Neuronal stem cell (in vitro differentiated cells): ENCODE measurements at regions not wholly inside any gene's neighbourhood (a gene's known extent, or its start where the extent isn't known, plus 50 kb on each side); places are given as distances from the start of the nearest gene placed in this dataset.

Experiments
- DNase-seq: peaks from one replicate; pipeline ENCODE4 v3.0.0-alpha.2; 2013; ENCODE audit warnings: low spot score
- H2AFZ ChIP-seq: one replicate; pipeline ENCODE4 v1.6.1; 2013; ENCODE audit warnings: mild to moderate bottlenecking, low read length, inconsistent platforms
- H2AK5ac ChIP-seq: 2 replicates; pipeline ENCODE4 v1.6.1; 2013; ENCODE audit warnings: low read depth, mild to moderate bottlenecking, inconsistent platforms, low read length, moderate library complexity, mixed read lengths
- H2BK120ac ChIP-seq: 2 replicates; pipeline ENCODE4 v1.6.1; 2013; ENCODE audit warnings: low read depth, mild to moderate bottlenecking, inconsistent platforms, low read length, moderate library complexity, mixed read lengths
- H2BK12ac ChIP-seq: one replicate; pipeline ENCODE4 v1.6.1; 2013; ENCODE audit warnings: low read length, inconsistent platforms
- H2BK15ac ChIP-seq: 2 replicates; pipeline ENCODE4 v1.6.1; 2013; ENCODE audit warnings: mild to moderate bottlenecking, low read length, inconsistent platforms, mixed read lengths
- H2BK5ac ChIP-seq: one replicate; pipeline ENCODE4 v1.6.1; 2013; ENCODE audit warnings: inconsistent platforms, mild to moderate bottlenecking, low read length, moderate library complexity
- H3K14ac ChIP-seq: one replicate; pipeline ENCODE4 v1.6.1; 2013; ENCODE audit warnings: low read length, inconsistent platforms
- H3K18ac ChIP-seq: 2 replicates; pipeline ENCODE4 v1.6.1; 2013; ENCODE audit warnings: low read length, inconsistent platforms
- H3K23ac ChIP-seq: 2 replicates; pipeline ENCODE4 v1.6.1; 2013; ENCODE audit warnings: low read depth, mild to moderate bottlenecking, mixed read lengths, low read length, inconsistent platforms; ENCODE audit not compliant: poor library complexity
- H3K27ac ChIP-seq: replicated peaks from 3 replicates; pipeline ENCODE4 v1.5.1; 2013; ENCODE audit warnings: low read length, inconsistent platforms
- H3K27me3 ChIP-seq, 3 experiments: 2 replicates each; pipeline ENCODE4 v1.6.1; 2013; ENCODE audit warnings: low read length in 3 of 3, mild to moderate bottlenecking in 2 of 3, inconsistent platforms in 1 of 3, low read depth in 1 of 3, mixed read lengths in 1 of 3, moderate library complexity in 1 of 3; ENCODE audit not compliant: control insufficient read depth in 3 of 3, insufficient read depth in 3 of 3
- H3K36me3 ChIP-seq, 2 donors: replicated peaks in 1 of 2; 2 replicates each; pipeline ENCODE4 v1.6.1; 2013; ENCODE audit warnings: low read length in 2 of 2; ENCODE audit not compliant: control insufficient read depth in 2 of 2, insufficient read depth in 2 of 2
- H3K4ac ChIP-seq: 2 replicates; pipeline ENCODE4 v1.6.1; 2013; ENCODE audit warnings: inconsistent platforms, mild to moderate bottlenecking, low read length, moderate library complexity
- H3K4me1 ChIP-seq, 2 donors: 1 replicate in 1 of 2; 2 replicates in 1 of 2; pipeline ENCODE4 v1.6.1; 2013; ENCODE audit warnings: low read length in 2 of 2, low read depth in 1 of 2; ENCODE audit not compliant: control insufficient read depth in 2 of 2, insufficient read depth in 1 of 2
- H3K4me2 ChIP-seq: one replicate; pipeline ENCODE4 v1.6.1; 2013; ENCODE audit warnings: mild to moderate bottlenecking, low read length, inconsistent platforms; ENCODE audit not compliant: insufficient read depth, poor library complexity, severe bottlenecking
- H3K4me3 ChIP-seq, 2 donors: 2 replicates each; pipeline ENCODE4 v1.5.1; 2013; ENCODE audit warnings: low read length in 2 of 2, mild to moderate bottlenecking in 2 of 2, inconsistent platforms in 1 of 2, moderate library complexity in 1 of 2
- H3K79me1 ChIP-seq: one replicate; pipeline ENCODE4 v1.6.1; 2013; ENCODE audit warnings: low read depth, mild to moderate bottlenecking, inconsistent platforms, low read length, moderate library complexity
- H3K9ac ChIP-seq: one replicate; pipeline ENCODE4 v1.6.1; 2013; ENCODE audit warnings: mild to moderate bottlenecking, low read depth, low read length, inconsistent platforms; ENCODE audit not compliant: poor library complexity
- H3K9me3 ChIP-seq, 2 donors: replicated peaks in 1 of 2; 2 replicates each; pipeline versions ENCODE3 to v1.6.1; 2013; ENCODE audit warnings: low read length in 2 of 2, mild to moderate bottlenecking in 2 of 2, inconsistent platforms in 1 of 2, low read depth in 1 of 2, mixed read lengths in 1 of 2, moderate library complexity in 1 of 2; ENCODE audit not compliant: control insufficient read depth in 2 of 2, insufficient read depth in 1 of 2
- H4K8ac ChIP-seq: one replicate; pipeline ENCODE4 v1.6.1; 2013; ENCODE audit warnings: low read depth, mild to moderate bottlenecking, inconsistent platforms, low read length, moderate library complexity
- H4K91ac ChIP-seq: one replicate; pipeline ENCODE4 v1.6.1; 2013; ENCODE audit warnings: low read length, low read depth, mild to moderate bottlenecking, inconsistent platforms; ENCODE audit not compliant: poor library complexity
- WGBS, 2 donors: extraction: QIAGEN DNeasy Blood & Tissue Kit; methylation state at CpG; one replicate each; pipeline ENCODE4 v1.1.7; 2013; ENCODE audit warnings: missing lambda C conversion rate in 2 of 2, mixed read lengths in 1 of 2; ENCODE audit not compliant: insufficient read length in 2 of 2, insufficient replicate concordance in 1 of 2; ENCODE audit errors: extremely low coverage in 2 of 2; 5-methylcytosine and 5-hydroxymethylcytosine counted together

DNA sequence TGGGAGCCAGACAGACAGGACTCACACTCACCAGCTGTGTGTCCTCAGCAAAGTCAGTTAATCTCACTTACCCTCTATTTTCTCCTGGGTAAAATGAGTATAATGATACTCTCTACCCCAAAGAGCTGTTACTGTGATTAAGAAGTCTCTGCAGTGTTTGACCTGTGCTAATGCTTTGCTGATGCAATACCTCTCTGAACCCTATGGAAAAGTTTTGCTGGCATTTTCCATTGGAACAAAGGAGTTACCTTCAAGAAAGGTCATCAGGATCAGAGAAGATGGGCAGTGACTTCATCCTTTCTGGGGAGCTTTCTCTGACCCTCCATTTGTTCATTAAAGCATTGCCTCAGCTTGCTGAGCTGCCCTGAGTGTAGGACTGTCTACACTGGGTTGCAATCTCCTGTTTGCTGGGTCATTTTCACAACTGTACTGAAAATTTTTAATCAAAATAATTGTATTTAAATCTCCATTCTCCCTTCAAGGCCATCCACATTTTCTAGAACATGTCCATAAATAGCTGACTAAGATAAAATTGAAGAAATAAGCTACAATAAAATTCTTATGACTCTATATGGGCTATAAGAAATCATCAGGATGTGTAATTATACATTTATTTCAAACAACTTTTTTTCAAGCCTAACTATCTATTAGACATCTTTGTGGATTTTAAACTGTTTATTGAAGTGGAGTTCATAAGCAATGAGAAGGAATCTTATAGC, 272.8 kb upstream of the CPEB2 start:
- Histone ChIP-seq H3K4me2 (no peak overlapping the region), H3K4ac (no peak overlapping the region), H3K4me3 (no peak overlapping the region), H2AK5ac (no peak overlapping the region), H3K9me3 (no peaks in the 10 kb centered on the region), H2BK5ac (no peak overlapping the region), H3K36me3 (no peaks in the 10 kb centered on the region), H4K8ac (no peak overlapping the region), H4K91ac (no peak overlapping the region), H3K9ac (no peak overlapping the region), H3K79me1 (no peaks in the 10 kb centered on the region), H3K18ac (no peak overlapping the region), H2BK15ac (no peak overlapping the region), H2AFZ (no peak overlapping the region), H3K14ac (no peak overlapping the region), H3K27me3 (no peaks in the 10 kb centered on the region), H3K23ac (no peak overlapping the region), H2BK120ac (no peak overlapping the region), H3K27ac (no peak overlapping the region), H2BK12ac (no peak overlapping the region), H3K4me1 (peaks cover 0 to 1% of the 10 kb centered on the region in 2 donors)
- DNase-seq, result no peak

DNA sequence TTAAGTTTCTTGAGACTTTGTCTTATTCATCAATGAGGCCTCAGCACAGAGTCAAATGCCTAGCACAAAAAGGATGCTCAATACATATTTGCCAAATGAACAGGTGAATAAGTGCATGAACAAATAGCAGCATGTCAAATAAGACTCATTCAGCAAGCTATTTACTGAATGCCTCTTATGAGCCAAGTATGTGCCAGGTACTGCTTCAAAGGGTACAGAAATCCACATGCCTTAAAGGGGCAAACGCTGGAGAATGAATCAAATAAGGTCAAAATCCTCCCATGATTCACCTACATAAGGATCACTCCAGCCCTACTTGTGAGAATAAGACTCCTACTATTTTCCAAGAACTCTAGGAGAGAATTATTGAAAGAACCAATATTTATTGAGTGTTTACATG, 260.2 kb upstream of the CPEB2 start:
- H3K36me3 ChIP-seq, result no peaks in the 10 kb centered on the region
- H4K91ac ChIP-seq, result no peak overlapping the region
- H3K27me3 ChIP-seq, result no peaks in the 10 kb centered on the region
- no peaks in the 10 kb centered on the region for H3K79me1 ChIP-seq
- H2BK12ac ChIP-seq, result no peak overlapping the region
- no peak overlapping the region for H2BK15ac ChIP-seq
- H3K9me3 ChIP-seq, result no peaks in the 10 kb centered on the region
- H3K18ac ChIP-seq, result no peak overlapping the region
- H3K14ac ChIP-seq, result no peak overlapping the region
- no peak overlapping the region for H3K27ac ChIP-seq
- H3K23ac ChIP-seq, result no peak overlapping the region
- no peak for DNase-seq
- H3K9ac ChIP-seq, result no peak overlapping the region
- no peak overlapping the region for H3K4me2 ChIP-seq
- H2AFZ ChIP-seq, result no peak overlapping the region
- H4K8ac ChIP-seq, result no peak overlapping the region
- no peak overlapping the region for H3K4me3 ChIP-seq
- no peaks in the 10 kb centered on the region for H3K4me1 ChIP-seq
- no peak overlapping the region for H2BK120ac ChIP-seq
- no CpG with 5 or more reads among the region's 1 CpG for WGBS, 2 donors
- H3K4ac ChIP-seq, result no peak overlapping the region
- H2BK5ac ChIP-seq, result no peak overlapping the region
- H2AK5ac ChIP-seq, result no peak overlapping the region

DNA sequence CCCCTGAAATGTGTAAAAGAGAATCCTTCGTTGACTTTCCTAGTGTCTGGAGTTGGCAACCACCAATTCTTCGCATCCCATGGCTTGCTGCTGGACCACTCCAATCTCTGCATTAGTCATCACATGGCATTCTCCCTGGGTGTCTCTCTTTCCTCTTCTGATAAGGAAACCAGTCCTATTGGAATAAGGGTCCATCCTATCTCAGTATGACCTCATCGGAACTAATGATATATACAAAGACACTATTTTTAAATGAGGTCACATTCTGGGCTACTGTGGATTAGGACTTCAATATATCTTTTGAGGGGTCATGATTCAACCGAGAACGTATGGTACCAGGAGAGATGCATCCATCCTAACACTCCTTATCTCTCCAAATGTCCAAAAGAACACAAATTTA, 259.1 kb upstream of the CPEB2 start:
- H3K4me2 ChIP-seq, result no peak overlapping the region
- H3K23ac ChIP-seq, result no peak overlapping the region
- H2BK15ac ChIP-seq, result no peak overlapping the region
- no peak overlapping the region for H2AFZ ChIP-seq
- no peak overlapping the region for H4K8ac ChIP-seq
- H3K4me3 ChIP-seq, result no peak overlapping the region
- H2BK120ac ChIP-seq, result no peak overlapping the region
- no peak for DNase-seq
- no peak overlapping the region for H4K91ac ChIP-seq
- H3K9ac ChIP-seq, result no peak overlapping the region
- no peaks in the 10 kb centered on the region for H3K27me3 ChIP-seq
- no peak overlapping the region for H2AK5ac ChIP-seq
- H3K36me3 ChIP-seq, result no peaks in the 10 kb centered on the region
- H2BK12ac ChIP-seq, result no peak overlapping the region
- H3K4ac ChIP-seq, result no peak overlapping the region
- H3K79me1 ChIP-seq, result no peaks in the 10 kb centered on the region
- H3K18ac ChIP-seq, result no peak overlapping the region
- no CpG with 5 or more reads among the region's 5 CpGs for WGBS, 2 donors
- H3K9me3 ChIP-seq, result no peaks in the 10 kb centered on the region
- H3K14ac ChIP-seq, result no peak overlapping the region
- H2BK5ac ChIP-seq, result no peak overlapping the region
- no peak overlapping the region for H3K27ac ChIP-seq
- no peaks in the 10 kb centered on the region for H3K4me1 ChIP-seq

DNA sequence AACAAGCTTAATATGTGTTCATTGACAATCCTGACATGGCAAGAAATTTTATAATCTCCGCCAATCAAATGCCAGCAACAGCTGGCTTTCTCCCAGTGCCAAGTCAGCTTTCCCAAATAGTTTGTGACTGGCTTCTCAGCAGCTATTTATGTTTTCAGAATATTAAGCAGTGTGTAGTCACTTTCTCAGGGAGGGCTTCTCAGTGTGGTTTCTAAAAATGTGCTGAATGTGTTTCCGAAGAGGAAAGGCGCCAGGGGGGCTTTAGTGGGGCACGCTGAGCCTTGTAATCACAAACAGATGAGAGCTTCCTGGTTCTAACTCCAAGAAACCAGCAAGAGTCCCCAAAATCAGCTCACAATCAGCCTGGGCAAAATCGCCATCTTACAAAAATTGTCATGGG, 258.7 kb upstream of the CPEB2 start:
- H3K4me2 ChIP-seq, result no peak overlapping the region
- no CpG with 5 or more reads among the region's 5 CpGs for WGBS, 2 donors
- no peaks in the 10 kb centered on the region for H3K4me1 ChIP-seq
- H3K4ac ChIP-seq, result no peak overlapping the region
- no peaks in the 10 kb centered on the region for H3K36me3 ChIP-seq
- H3K18ac ChIP-seq, result no peak overlapping the region
- no peak overlapping the region for H4K8ac ChIP-seq
- H2BK120ac ChIP-seq, result no peak overlapping the region
- H3K9ac ChIP-seq, result no peak overlapping the region
- no peak overlapping the region for H3K4me3 ChIP-seq
- no peaks in the 10 kb centered on the region for H3K27me3 ChIP-seq
- DNase-seq, result no peak
- no peak overlapping the region for H3K23ac ChIP-seq
- no peaks in the 10 kb centered on the region for H3K79me1 ChIP-seq
- no peak overlapping the region for H3K27ac ChIP-seq
- no peak overlapping the region for H2AFZ ChIP-seq
- no peaks in the 10 kb centered on the region for H3K9me3 ChIP-seq
- no peak overlapping the region for H2BK15ac ChIP-seq
- H2AK5ac ChIP-seq, result no peak overlapping the region
- H2BK5ac ChIP-seq, result no peak overlapping the region
- no peak overlapping the region for H3K14ac ChIP-seq
- H4K91ac ChIP-seq, result no peak overlapping the region
- no peak overlapping the region for H2BK12ac ChIP-seq
